Stimulated activated CD4-positive, alpha-beta T cell treated with anti-CD3 and anti-CD28 coated beads, Interleukin-12 subunit alpha, Interleukin-12 subunit beta, amount 100 ng/mL, for 48 hours (primary cell): ENCODE measurements at regions not wholly inside any gene's neighbourhood (a gene's known extent, or its start where the extent isn't known, plus 50 kb on each side); places are given as distances from the start of the nearest gene placed in this dataset.
"Not testable (repeated sequence)": the region's sequence is repeated elsewhere in the genome, so short reads cannot be mapped to it uniquely, and the experiment has no call there.

ENCODE experiments used
- DNase-seq, 3 donors: peaks; one replicate each; pipeline ENCODE4 v3.0.0-alpha.2; 2020; ENCODE audit warnings: low read depth in 2 of 3, low spot score in 1 of 3

GRCh38 chr10:28434063-28434462 lies 98.9 kb upstream of the WAC start:
- no peak for DNase-seq

- no peak for DNase-seq
These were observed 90.5 kb upstream of the WAC start for GRCh38 chr10:28442403-28442802.

DNA sequence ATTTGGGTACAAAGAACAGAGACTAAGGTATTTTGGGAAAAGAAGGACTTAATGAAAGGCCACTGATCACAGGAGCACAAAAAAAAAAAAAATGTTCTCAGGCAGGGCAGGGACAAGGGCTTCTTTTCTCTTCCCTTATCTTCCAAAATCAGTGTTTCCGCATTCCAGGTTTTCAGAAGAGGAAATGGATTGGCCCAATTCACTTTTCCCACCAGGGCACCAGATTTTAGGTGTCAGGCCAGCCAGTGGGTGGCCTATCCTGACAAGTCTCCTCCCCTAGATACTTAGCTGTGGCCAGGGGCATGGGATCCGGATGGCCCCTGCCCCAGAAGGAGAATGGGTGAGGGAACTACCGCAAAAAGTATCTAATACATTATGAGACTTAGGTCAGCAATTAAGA lies 88.9 kb upstream of the WAC start:
- DNase-seq, result no peak

DNA sequence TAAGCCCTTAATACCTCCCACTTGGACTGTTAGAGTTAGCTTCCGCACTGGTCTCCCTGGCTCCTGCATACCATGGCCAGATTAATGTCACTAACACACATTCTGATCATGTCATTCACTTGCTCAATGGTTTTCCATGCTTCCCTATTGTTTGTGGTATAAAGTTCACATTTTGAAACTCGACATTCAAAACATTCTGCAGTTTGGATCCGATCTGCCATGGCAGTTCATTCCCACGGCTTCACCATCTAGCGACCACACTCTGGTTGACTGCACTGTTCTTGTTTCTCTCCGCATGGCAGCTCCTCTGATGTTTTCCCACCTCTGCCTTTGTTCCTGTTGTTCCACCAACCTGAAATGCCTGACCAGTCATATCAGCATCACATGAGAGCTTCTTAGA lies 87.4 kb upstream of the WAC start:
- DNase-seq, result no peak

- DNase-seq, result no peak
These were observed 83.5 kb upstream of the WAC start for GRCh38 chr10:28449382-28449781.

DNA sequence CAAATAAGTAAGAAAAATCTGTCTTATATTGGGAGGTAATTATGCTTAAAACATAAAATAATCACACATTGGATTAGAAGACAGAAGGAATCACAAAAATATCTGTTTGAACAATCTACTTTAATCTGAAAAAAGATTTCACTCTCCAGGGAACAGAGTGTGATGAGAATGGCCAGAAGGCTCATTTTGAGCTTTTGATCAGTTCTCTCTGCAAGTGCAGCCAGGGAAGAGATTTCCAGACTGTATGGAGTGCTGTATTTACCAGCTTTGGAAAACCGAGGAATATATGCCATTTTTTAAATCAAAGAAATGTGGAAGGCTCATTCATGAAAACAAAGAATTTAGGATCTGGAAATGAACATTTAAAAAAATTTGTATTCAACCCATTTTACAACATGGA lies 83.0 kb upstream of the WAC start:
- no peak for DNase-seq

DNA sequence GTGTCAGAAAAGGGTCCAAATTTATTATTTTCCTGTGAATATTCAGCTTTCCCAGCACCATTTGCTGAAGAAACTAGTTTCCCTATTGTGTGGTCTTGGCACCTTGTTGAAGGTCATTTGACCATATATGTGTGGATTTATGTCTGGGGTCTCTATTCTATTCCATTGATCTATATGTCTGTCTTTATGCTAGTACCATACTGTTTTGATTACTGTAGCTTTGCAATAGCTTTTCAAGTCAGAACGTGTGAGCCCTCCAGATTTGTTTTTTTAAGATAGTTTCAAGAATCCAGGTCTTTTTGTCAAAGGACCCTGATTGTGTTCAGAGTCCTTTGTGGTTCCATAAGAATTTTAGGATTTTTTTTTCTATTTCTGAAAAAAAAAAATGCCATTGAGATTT lies 79.0 kb upstream of the WAC start:
- no peak for DNase-seq

GRCh38 chr10:28457110-28457509 lies 75.8 kb upstream of the WAC start:
- no peak for DNase-seq

DNA sequence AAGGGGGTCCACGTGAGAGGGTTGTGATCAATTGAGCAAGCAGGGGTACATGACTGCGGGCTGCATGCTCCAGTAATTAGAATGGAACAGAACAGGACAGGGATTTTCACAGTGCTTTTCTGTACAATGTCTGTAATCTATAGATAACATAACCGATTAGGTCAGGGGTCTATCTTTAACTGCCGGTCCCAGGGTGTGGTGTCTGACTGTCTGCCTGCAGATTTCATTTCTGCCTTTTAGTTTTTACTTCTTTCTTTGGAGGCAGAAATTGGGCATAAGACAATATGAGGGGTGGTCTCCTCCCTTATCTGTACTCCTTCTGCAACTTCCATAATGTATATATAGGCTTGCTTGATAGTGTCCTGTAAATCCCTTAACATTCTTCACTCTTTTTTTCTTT lies 75.0 kb upstream of the WAC start:
- DNase-seq, result not testable (repeated sequence)

- DNase-seq, result no peak
These were observed 73.3 kb upstream of the WAC start for GRCh38 chr10:28459453-28460144.

DNA sequence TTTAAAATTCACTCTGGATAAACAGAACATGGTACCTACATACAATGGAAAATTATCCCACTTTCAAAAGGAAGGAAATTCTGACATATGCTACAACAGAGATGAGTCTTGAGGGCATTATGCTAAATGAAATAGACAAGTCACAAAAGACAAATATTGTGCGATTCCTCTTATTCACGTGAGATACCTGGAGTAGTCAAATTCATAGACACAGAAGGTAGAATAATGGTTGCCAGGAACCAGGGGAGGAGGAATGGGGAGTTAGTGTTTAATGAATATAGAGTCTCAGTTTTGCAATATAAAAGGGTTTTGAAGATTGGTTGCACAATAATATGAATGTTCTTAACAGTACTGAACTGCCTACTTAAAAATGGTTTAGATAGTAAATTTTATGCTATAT lies 69.8 kb upstream of the WAC start:
- DNase-seq, result no peak

- no peak for DNase-seq
These were observed 69.1 kb upstream of the WAC start for GRCh38 chr10:28463676-28464395.

DNA sequence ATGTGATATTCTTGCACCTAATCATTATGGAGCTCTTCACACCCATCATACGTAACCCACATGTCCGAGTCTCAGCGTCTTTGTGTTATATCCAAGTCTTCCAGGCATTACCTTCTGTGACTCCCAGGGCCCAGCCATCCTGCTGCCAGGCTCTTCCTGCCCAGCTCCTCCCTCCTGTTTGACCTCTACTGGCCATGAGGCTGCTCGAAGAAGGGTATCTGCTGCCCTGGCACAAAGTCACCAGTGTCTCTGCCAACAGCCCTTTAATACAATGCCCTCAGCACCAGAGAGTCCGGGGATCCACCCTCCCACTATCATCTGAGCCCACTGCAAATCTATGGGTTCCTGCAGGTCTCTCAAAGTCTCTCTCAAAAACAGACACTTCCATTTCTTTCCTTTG lies 65.3 kb upstream of the WAC start:
- no peak for DNase-seq

DNA sequence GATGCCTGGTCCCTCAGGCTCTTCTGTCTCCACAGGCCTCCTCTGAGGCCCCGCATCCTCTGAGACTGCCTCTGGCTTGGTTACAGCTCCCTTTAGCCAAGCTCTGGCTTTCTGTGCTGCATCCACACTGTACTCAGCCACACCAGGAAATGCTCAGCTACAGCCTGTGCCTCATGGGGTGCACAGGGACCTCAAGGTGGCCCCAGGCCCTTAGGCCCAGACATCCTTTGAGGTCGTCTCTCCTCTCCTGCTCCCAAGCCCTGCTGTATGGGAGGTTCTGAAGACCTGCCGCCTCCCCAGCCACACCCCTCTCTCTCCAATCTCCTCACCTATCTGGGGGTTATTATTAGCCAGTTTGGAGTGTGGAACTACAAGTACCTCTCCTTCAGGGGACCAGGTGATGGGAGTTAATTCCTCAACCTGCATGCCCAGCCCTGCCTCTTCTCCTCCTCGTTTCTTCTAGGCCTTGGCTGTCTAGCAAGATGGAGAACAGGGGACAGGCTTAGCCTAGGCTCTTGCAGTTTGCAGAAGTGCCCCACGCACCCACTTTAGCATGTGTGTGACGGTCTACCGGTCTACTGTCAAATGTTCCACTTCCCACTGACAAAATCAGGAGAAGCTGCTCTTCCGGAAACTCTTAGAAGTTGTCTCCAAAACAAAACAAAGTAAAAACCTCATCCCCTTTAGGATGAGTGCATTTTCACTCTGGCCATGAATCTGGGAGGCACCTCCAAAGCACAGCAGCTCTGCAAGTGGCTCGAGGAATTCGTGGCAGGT lies 64.0 kb upstream of the WAC start:
- DNase-seq, result no peak

GRCh38 chr10:28470873-28471651 lies 61.9 kb upstream of the WAC start:
- no peak for DNase-seq

- no peak for DNase-seq
These were observed 61.3 kb upstream of the WAC start for GRCh38 chr10:28471652-28472050.

DNA sequence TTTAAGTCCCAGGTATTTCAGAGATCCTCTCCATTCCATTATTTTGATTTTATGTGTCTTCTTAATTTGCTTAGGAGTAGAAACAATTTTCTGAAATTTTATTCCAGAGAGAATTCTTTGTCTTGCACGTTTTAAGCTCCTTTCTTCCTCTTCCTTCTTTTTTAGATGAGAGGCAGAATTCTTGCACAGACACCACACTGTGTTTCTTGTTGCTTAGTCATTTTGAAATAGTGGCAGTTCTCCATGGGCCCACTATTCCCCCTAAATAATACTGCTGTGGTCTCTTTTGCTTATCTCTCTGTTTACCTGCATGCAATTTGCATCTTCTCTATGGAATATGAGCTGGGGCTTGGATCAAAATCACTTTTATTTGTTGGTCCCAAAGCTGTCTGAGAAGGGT lies 54.3 kb upstream of the WAC start:
- DNase-seq, result no peak

- no peak for DNase-seq
These were observed 53.5 kb upstream of the WAC start for GRCh38 chr10:28479425-28479865.

DNA sequence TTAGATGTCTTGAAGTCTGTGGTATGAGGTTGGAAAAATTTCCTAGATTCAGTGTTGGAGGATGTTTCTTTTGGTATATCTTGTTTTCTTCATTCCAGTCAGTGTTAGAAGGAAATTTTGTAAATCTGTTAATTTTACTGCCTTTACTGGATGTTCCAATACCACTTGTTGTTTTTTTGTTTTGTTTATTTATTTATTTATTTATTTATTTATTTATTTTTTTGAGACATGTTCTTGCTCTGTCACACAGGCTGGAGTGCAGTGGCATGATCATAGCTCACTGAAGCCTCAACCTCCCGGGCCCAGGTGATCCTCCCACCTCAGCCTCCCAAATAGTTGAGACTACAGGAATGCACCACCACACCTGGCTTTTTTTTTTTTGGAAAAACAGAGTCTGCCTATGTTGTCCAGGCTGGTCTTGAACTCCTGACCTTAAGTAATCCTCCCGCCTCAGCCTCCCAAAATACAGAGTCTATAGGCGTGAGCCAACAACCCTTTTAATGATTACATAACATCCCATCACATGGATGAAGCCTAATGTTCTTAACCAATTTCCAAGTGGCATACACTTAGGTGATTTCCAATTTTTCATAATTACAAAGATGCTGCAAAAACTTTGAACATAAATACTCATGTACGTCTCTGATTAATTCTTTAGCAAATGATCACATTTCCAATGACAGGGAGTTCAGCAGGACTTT lies 52.8 kb upstream of the WAC start:
- DNase-seq, result no peak

DNA sequence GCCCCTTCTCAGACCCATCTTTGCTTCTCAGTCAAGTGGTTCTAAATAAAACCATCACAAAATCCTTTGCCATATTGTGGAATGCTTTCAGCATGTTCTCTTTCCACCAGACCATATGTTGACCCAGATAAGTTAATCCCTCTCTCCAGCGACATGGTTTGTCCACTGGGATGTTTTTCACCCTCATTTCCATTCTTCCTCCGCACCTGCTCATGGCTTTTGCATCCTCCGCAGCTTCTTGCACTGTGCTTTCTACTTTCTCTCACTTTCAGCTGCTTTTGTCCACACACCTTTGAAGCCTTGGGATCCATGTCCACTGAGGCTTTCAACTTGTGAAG lies 52.3 kb upstream of the WAC start:
- DNase-seq, result no peak

GRCh38 chr10:28481346-28481745 lies 51.6 kb upstream of the WAC start:
- DNase-seq, result not testable (repeated sequence)
